OCI-LY3 (cell line): ENCODE measurements at regions not wholly inside any gene's neighbourhood (a gene's known extent, or its start where the extent isn't known, plus 50 kb on each side); places are given as distances from the start of the nearest gene placed in this dataset.

Experiments
- H2AFZ ChIP-seq: fragments of 200-600, 300-600 bp; shearing (Covaris generic); 2 replicates; pipeline ENCODE4 v1.6.0; 2014; ENCODE audit warnings: antibody characterized with exemption, low read depth, low read length
- H3K27ac ChIP-seq: fragments of 200-600, 300-600 bp; sonication (generic); 2 replicates; pipeline ENCODE4 v1.5.1; 2014; ENCODE audit warnings: mild to moderate bottlenecking, low read length, moderate library complexity, mixed read lengths
- H3K27me3 ChIP-seq: fragments of 200-600, 300-600 bp; sonication (generic); 2 replicates; pipeline ENCODE4 v1.6.1; 2014; ENCODE audit warnings: low read depth, low read length, mixed read lengths
- H3K36me3 ChIP-seq: fragments of 200-600, 300-600 bp; sonication (generic); replicated peaks from 2 replicates; pipeline ENCODE3; 2014; ENCODE audit warnings: low read depth, low read length, mixed read lengths
- H3K4me1 ChIP-seq: fragments of 300-600, 200-600 bp; sonication (generic); 2 replicates; pipeline ENCODE4 v1.6.1; 2014; ENCODE audit warnings: low read length, mixed read lengths
- H3K4me2 ChIP-seq: fragments of 200-600, 300-600 bp; sonication (generic); 2 replicates; pipeline ENCODE4 v1.6.1; 2014; ENCODE audit warnings: low read length, mixed read lengths
- H3K4me3 ChIP-seq: fragments of 300-600, 200-600 bp; sonication (generic); 2 replicates; pipeline ENCODE4 v1.5.1; 2014; ENCODE audit warnings: antibody characterized with exemption, mild to moderate bottlenecking, low read length, moderate library complexity
- H3K79me2 ChIP-seq: fragments of 300-600, 200-600 bp; shearing (Covaris generic); 2 replicates; pipeline ENCODE4 v1.6.1; 2014; ENCODE audit warnings: mild to moderate bottlenecking, low read length, mixed read lengths
- H3K9ac ChIP-seq: fragments of 300-600, 200-600 bp; shearing (Covaris generic); 2 replicates; pipeline ENCODE4 v1.6.0; 2014; ENCODE audit warnings: mild to moderate bottlenecking, low read length, moderate library complexity
- H3K9me3 ChIP-seq: fragments of 200-600, 300-600 bp; shearing (Covaris generic); 2 replicates; pipeline ENCODE4 v1.6.1; 2014; ENCODE audit warnings: low read length, mixed read lengths; ENCODE audit not compliant: insufficient read depth
- H4K20me1 ChIP-seq: fragments of 200-600, 300-600 bp; sonication (generic); 2 replicates; pipeline ENCODE4 v1.6.1; 2016; ENCODE audit warnings: low read length, mixed read lengths; ENCODE audit not compliant: insufficient read depth
- CTCF ChIP-seq: fragments of 200-600, 300-600 bp; sonication (generic); IDR thresholded peaks from 2 replicates; pipeline ENCODE4 v1.5.1; 2014; ENCODE audit warnings: antibody characterized with exemption, low read length, low read depth
- EZH2phosphoT487 ChIP-seq: fragments of 200-600 bp; shearing (Covaris generic); IDR thresholded peaks from 2 replicates; pipeline ENCODE4 v1.6.1; 2018; ENCODE audit warnings: antibody characterized with exemption, mixed run types, low read depth

GRCh38 chr5:4043135-4043534 is 447.5 kb downstream of the IRX1 start:
- Histone ChIP-seq H3K27ac (no peak overlapping the region), H3K9ac (no peak overlapping the region), H3K79me2 (no peaks in the 10 kb centered on the region), H3K9me3 (no peaks in the 10 kb centered on the region), H2AFZ (no peak overlapping the region), H4K20me1 (no peaks in the 10 kb centered on the region), H3K4me2 (no peak overlapping the region), H3K27me3 (no peaks in the 10 kb centered on the region), H3K4me3 (no peak overlapping the region), H3K36me3 (no peaks in the 10 kb centered on the region), H3K4me1 (no peaks in the 10 kb centered on the region)
- TF ChIP-seq CTCF (no peak), EZH2phosphoT487 (no peak)

DNA sequence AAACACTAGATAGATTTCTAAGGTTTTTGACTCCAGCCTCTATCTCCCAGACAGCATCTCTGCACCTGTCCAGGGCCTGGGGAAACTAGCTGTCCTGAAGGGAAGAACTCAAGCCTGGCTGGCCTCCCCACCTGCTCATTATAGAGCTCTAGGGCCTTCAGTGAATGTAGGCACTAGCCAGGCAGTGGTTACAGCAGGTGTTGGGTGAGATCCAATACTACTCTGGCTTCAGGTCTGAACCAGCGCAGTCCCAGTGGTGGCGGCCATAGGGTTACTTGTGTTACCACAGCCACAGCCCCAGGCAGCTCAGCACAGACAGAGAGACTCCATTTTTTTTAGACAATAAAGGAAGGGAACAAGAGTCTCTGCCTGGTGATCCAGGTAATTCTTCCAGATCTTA is 449.2 kb downstream of the IRX1 start:
- Histone ChIP-seq H3K4me2 (no peak overlapping the region), H3K27ac (no peak overlapping the region), H3K9me3 (no peaks in the 10 kb centered on the region), H3K79me2 (no peaks in the 10 kb centered on the region), H3K4me1 (no peaks in the 10 kb centered on the region), H3K36me3 (no peaks in the 10 kb centered on the region), H4K20me1 (no peaks in the 10 kb centered on the region), H3K4me3 (no peak overlapping the region), H3K9ac (no peak overlapping the region), H2AFZ (no peak overlapping the region), H3K27me3 (no peaks in the 10 kb centered on the region)
- TF ChIP-seq EZH2phosphoT487 (no peak), CTCF (no peak)

DNA sequence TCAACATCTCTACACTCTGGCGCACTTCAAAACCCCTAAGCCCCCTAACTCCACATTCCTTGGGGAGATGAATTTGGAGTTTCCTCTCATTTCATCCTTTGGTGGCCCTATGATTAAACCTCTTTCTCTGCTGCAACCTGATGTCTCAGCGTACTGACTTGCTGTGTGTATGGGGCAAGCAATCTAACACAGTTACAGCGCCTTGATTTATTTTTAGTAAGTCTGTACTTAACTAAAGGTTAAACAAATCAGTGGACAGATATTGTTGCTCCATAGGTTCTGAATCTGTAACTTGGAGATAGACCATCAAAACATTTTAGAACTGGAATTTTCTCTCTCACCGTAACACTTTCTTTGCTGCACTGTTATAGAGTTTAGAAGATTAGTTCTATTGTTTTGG is 452.8 kb downstream of the IRX1 start:
- TF ChIP-seq EZH2phosphoT487 (no peak), CTCF (no peak)

GRCh38 chr5:4050203-4050602 is 454.6 kb downstream of the IRX1 start:
- Histone ChIP-seq H3K27me3 (no peaks in the 10 kb centered on the region), H3K9me3 (no peaks in the 10 kb centered on the region), H3K27ac (no peak overlapping the region), H3K9ac (no peak overlapping the region), H3K4me3 (no peak overlapping the region), H2AFZ (no peak overlapping the region), H3K36me3 (no peaks in the 10 kb centered on the region), H3K4me2 (no peak overlapping the region), H3K79me2 (no peaks in the 10 kb centered on the region), H3K4me1 (no peaks in the 10 kb centered on the region), H4K20me1 (no peaks in the 10 kb centered on the region)
- TF ChIP-seq CTCF (no peak), EZH2phosphoT487 (no peak)

More for the DNA sequence above, 452.8 kb downstream of the IRX1 start:
- H3K4me2 ChIP-seq, result no peak overlapping the region
- no peak overlapping the region for H3K27ac ChIP-seq
- no peaks in the 10 kb centered on the region for H3K9me3 ChIP-seq
- H3K79me2 ChIP-seq, result no peaks in the 10 kb centered on the region
- no peaks in the 10 kb centered on the region for H3K27me3 ChIP-seq
- H2AFZ ChIP-seq, result no peak overlapping the region
- no peaks in the 10 kb centered on the region for H3K4me1 ChIP-seq
- no peak overlapping the region for H3K9ac ChIP-seq
- H4K20me1 ChIP-seq, result no peaks in the 10 kb centered on the region
- no peak overlapping the region for H3K4me3 ChIP-seq
- no peaks in the 10 kb centered on the region for H3K36me3 ChIP-seq
